CD4-positive, alpha-beta T cell treated with Interleukin-6 for 4 hours (primary cell): ENCODE measurements at regions not wholly inside any gene's neighbourhood (a gene's known extent, or its start where the extent isn't known, plus 50 kb on each side); places are given as distances from the start of the nearest gene placed in this dataset.

Experiments used
- DNase-seq: peaks from one replicate; pipeline ENCODE4 v3.0.0-alpha.2; 2020; ENCODE audit warnings: mixed read lengths

- no peak for DNase-seq
Observed at GRCh38 chr3:187931770-187932278, 186.6 kb upstream of the BCL6 start.

DNA sequence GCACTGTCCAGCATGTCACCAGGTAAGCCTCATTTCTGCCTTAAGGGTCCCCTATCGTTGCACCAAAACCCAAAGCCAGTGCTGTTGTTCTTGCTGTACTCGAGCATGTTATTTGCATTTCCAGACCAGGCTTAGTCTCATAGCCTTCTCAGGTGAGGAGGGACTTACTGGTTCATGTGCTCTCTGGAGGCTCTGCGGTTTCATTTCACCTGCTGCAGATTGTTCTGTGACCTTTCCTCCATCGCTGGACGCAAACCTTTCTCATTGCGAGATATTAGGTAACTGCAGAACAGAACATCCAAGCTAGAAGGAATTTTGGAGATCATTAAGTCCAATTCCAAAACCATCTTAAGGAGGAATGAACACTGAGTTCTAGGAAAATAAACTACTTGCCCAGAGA is 187.3 kb upstream of the BCL6 start:
- no peak for DNase-seq

GRCh38 chr3:187935623-187936156 is 190.4 kb upstream of the BCL6 start:
- DNase-seq = peak; percentile 22

DNA sequence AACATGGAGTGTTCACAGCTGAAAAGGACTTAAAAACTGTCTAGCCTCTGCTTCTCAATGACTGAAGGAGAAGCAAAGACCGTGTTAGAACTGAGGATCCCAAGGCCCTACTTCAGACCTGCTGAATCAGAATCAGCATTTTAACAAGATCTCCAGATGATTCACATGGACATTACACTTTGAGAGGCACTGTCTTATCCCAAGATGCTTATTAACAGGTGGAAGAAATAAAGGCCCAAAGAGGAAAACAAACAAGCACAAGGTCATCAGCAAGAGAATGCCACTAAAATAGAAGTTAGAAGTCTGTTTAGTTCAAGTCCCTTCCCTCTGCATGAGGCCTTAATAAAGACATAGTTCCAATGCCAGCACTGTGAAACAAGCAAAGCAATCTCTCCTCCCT is 191.4 kb upstream of the BCL6 start:
- DNase-seq = no peak

DNA sequence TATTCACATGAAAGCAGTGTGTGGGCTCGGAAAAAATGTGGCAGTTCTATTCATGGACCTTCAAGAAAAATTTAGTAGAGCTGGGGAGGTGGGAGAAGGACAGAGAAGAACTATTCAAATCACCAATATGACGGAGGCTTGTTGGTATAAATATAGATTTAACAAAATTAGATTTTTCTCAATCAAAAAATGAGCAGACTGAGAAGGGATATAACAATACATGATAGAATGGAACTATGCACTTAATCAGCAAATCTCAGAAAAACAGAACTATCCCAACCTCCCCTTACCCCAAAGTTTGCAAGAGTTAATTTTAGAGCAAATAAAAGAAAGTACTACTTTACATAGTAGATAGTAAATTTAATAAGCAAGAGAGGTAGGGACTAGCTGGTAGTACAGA is 194.6 kb upstream of the BCL6 start:
- no peak for DNase-seq

DNA sequence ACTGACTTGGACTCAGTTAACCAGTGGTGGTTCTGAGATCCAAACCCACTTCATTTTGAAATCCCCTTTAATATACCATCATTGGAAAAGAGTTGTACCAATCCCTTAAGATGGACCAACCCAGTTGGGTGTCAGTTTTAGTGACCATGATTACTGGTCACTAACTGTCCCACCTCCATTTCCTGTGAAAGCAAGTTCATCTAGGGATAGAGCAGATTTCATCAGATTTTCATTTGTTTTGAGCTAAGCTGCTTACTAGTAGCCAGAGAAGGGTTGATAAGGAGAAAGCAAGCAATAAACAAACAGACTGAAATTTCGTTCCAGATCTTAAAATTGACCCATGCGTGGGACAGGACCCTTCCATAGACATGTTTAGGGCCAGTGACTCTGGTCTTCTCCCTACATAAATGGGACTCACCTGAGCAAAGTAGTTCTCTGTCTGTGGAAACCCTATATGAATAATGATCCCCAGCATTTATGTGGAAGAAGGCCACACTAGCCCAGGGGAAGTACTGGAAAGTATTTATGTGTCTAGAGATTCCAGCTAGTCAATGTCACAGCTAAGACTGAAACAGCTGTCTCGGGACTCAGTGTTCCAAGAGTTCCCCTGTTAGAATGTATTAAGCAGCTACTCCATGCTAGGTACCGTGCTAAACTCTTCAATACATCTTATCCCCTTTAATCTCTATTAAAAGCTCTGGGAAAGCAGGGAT is 196.0 kb upstream of the BCL6 start:
- DNase-seq = no peak

DNA sequence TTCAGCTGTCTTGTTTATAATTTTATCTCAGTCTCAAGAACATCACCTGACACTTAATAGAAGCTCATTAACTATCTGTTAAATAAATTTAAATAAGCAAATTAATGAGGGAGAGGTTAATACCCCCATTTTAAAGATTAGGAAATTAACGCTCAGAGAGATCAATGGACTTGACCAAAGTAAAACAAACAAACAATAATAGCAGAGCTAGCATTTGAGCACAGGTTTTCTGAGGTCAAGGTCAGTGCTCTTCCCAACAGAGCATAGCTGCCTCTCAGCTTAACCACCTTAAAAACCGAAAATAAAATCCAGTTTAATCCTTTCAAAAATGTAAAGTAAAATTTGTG is 196.6 kb upstream of the BCL6 start:
- DNase-seq = no peak

DNA sequence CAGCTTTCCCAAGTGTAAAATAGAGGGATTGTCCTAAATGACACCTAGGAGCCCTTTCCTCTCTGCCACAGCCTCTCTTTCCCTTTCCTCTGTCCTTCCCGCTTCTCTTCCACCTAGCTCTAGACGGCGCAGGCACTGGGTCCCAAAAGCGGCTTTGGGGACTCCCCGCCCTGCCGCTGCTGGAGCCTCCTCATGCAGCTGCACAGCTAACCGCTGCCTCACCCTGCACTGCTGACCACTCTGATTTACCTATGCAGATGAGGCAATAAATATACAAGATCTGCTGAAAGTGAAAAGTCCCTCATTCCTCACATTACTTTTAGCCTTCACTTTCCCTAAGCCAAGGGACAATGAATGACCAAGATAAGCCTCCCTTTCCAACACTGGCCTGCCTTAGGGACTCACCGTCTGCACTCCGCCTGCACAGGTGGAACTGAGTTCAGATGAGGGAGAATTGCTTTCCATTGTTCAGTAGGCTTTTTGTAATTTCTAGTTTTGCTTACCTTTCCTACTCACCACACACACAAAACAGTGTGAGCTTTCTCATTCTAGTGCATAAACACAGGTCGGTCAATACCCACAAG is 197.5 kb upstream of the BCL6 start:
- no peak for DNase-seq

DNA sequence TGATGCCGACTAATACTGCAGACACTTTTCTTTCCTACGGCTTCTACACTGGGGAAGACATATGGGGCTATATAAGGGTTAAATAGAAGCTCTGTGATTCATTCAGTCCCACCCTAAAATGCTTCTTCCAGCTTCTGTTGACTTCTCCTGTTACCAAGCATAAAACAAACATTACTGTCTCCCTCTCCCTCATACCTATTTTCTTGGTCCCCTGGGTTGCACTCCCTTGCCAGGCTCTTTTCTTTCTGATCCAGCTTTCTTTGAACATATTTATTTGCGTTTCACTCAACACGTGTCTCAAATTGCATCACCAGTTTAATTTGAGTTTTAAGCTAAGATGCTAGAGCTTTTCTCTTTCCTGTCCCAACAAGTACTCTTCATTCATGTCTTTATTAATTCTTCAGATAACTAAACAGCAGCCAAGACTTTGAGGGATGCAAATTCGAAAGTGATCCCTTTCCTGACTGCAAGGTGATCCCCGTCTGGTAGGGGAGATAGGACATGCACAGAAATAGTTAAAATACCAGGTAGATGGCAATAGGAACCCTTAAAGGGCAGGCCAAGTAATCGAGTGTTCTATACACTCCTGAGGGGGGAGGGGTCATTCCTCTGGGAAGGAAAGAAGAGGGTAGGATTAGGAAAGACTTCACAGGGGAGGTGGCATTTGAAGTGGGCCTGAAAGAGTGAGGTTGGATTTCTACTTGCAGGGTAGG is 198.6 kb upstream of the BCL6 start:
- DNase-seq = no peak

- no peak for DNase-seq
Observed at GRCh38 chr3:187944390-187945179, 199.3 kb upstream of the BCL6 start.

DNA sequence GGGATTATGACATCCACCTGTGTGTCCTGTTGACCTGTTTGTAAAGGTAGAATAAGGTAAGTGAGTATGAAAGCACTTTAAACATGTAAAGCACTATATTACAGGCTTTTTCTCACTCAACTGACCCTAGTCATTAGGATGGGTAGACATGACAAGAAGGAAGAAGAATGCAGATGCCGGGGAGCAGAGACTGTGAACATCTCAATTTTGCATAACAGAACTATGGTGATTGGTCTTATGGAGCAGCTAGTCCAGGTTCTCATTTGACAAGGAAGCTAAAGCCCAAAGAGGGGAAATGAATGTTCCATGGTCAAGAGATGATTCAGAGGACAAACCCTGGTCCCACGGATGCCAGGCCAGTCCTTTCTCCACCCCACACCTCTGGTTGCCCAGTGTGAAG is 200.1 kb upstream of the BCL6 start:
- DNase-seq = no peak

DNA sequence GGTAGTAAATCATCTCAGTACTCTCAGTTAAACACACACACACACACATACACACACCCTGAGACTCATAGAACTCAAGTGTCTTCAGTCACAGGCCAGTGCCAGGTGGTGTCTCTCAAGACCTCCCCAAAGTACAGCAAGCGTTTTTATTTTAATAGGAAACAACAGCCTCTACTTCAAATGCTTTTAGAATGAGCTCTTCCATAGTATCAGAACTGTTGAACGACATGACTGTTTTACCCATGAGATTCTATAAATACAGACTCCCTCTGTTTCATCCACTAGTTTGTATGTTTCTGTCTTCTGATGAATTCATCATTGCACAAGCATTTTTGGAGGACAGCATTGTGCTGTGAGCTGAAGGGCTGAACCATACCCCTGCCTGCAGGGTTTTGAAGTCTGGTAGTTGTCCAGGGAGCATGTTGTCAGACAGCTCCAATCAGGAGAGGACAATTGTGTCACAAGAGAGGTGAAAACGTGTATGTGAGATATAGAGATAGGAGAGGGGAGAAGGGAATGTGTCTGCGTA is 201.0 kb upstream of the BCL6 start:
- DNase-seq = no peak

GRCh38 chr3:187946981-187947380 is 201.7 kb upstream of the BCL6 start:
- DNase-seq = no peak

DNA sequence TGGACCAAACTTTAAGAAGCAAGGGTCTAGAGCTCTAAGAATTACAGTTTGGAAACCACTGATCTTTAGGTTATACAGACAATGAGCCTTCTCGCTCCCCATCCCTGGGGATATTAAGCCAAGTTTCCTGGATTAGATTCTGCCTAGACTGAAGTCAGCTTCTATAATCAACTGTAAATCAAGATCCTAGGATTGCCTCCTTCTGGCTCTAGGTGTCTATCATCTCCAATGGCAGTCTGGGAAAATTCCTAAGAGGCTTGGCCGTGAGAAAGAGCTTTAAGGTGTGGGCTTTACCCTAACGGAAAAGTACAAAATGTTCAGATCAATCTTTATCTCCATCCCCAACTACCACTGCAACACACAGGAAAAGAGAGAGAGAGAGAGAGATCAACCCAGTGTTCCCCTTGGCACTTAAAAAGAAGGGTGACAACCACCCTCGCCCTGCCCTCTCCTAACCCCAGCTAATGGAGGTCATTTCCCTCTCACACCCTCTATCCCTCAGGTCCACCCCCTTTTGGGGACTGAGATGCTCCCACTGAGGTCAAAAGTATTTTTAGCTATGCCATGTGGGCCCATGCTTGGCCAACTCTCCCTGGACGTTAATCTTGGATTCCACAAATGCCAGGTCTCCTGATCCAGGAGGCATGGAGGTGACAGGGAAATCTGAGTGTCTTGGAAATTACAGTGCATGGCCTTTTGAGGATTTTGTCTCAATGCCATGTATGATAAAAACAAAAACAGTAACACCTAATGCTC is 202.8 kb upstream of the BCL6 start:
- DNase-seq = no peak

DNA sequence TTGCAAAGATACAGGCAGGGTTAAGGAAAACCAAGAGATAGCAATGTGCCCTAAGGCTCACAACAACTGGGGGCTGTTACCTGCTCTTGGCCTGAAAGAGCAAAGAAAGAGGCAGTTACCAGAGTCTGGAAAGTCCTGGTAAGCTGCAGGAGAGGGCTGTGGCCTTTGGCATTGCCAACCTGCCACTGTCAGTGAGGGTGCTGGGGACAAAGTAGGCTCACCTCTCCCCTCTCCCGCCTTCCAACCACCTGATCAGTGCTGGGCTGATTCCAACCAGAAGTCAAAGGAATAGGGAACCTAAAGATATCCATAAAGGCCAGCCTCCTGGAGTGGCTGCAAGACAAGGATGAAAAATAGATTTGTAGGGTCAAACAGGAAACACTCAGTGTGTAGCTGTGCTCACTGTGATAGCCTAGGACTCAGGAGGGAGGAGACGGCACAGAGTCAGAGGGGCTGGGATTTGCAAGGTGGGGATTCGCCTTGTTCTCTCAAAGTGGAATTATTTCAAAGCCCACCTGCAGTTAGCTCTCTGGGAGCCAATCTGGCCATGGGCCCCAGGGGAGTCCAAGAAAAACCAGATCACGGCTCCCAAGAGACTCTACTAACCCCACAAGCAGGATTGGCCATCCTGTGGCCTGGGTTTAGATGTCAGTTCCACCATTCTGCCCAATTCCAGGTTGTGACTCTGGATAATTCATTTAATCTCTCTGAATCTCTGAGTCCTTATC is 204.0 kb upstream of the BCL6 start:
- no peak for DNase-seq

DNA sequence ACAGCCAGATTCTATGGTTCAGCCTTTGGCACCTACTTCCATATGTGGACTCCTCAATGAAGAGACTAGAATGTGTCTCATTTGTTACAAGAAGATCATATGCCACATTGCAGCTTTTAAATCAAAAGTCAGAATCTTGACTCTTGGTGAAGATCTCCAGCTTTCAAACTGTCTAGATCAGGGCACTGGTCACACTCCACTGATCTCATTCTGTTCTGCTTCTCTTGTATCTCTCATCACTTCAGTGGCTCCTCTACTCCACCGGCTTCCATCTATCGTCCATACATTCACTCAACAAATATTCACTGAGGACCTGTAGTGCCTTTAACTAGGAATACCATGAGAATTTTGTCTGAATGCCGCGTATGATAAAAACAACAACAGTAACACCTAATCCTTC is 203.3 kb upstream of the LPP start:
- DNase-seq = no peak

DNA sequence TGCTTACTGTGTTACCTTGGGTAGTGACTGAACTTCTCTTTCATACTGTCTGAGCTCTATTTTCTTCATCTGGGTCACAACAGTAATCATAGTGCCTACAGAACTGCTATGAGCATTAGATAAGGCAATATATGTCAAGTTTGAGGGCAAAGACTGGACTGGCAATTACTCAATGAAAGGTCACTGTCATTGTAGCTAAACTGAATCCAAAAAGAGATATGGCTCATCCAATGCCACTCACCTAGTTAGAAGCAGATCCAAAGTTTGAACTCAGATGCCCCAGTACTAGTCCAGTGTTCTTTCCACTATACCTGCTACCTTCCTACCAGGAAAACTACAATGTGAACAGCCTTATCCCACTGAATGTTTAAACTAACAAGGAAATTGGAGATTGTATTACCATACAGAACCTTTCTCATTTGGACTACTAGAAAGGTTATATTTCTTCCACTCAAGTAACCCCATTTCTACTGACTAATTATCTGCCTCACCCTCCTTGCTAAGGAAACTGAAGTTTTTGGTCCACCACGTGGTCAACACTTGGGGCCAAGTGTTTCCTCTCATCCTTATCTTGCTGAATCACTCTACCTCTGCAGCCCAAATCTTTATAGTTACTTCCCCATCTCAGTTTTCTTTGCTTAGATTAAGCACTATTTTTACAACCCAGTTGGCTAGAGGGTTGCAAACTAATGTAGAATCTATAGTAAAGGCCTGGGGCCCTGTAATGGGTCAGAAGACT is 202.3 kb upstream of the LPP start:
- DNase-seq = no peak

DNA sequence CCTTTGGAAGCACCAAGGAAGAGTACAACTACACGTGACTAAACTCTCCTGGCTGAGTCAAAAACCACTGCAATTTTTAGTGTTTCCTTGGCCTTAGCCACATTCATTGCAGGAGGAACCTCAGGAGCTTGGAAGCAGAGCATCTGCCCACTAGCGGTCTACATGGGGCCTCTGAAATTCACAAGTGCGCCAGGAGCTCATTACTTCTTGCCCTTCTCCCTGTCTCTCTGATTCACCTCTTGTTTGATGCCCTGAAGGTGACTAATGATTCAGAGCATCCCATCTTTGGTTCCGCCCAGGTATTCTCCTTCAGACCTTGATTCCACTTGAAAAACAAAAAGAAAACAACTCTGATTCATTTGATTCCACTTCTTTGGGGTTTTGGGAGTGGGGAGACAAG is 201.1 kb upstream of the LPP start:
- no peak for DNase-seq

- no peak for DNase-seq
Observed at GRCh38 chr3:187954516-187954872, 199.5 kb upstream of the LPP start.

GRCh38 chr3:187954873-187955586 is 198.9 kb upstream of the LPP start:
- no peak for DNase-seq
